ENCODE measurements at regions not wholly inside any gene's neighbourhood (a gene's known extent, or its start where the extent isn't known, plus 50 kb on each side); places are given as distances from the start of the nearest gene placed in this dataset.
A peak's percentile ranks its signal among the peaks of the same experiment; 100 is the strongest.

GRCh38 chr4:36006226-36006625, 238.1 kb downstream of the ARAP2 start:
- Histone ChIP-seq H3K9me3 (ENCODE audit: control insufficient read depth in 2 of 2, insufficient read depth in 1 of 2, low read depth in 1 of 2, low read length in 1 of 2) (no peaks in the 10 kb centered on the region), H3K27ac (ENCODE audit: low read depth in 1 of 3, low read length in 2 of 3) (no peak overlapping the region), H3K4me3 (ENCODE audit: low read depth in 1 of 3, low read length in 3 of 3) (no peak overlapping the region), H3K36me3 (ENCODE audit: control insufficient read depth in 3 of 3, insufficient read depth in 2 of 3, low read depth in 1 of 3, low read length in 3 of 3) (no peaks in the 10 kb centered on the region), H3K4me1 (ENCODE audit: control insufficient read depth in 3 of 3, insufficient read depth in 2 of 3, low read depth in 1 of 3, low read length in 2 of 3) (peaks cover 0 to 2% (median 0%) of the 10 kb centered on the region in 3 donors), H3K27me3 (ENCODE audit: control insufficient read depth in 3 of 3, insufficient read depth in 3 of 3, low read length in 3 of 3) (no peaks in the 10 kb centered on the region)
- DNase-seq (peak; percentile 19 to 87), FAIRE-seq (peak; percentile 93)
- WGBS, 3 donors, result 26 to 67% (median 43%) methylated on average over 5 of the region's 5 CpGs

- DNase-seq, result no peak
- Histone ChIP-seq H3K36me3 (ENCODE audit: control insufficient read depth in 3 of 3, insufficient read depth in 2 of 3, low read depth in 1 of 3, low read length in 3 of 3) (no peaks in the 10 kb centered on the region), H3K4me1 (ENCODE audit: control insufficient read depth in 3 of 3, insufficient read depth in 2 of 3, low read depth in 1 of 3, low read length in 2 of 3) (peaks cover 0 to 2% (median 0%) of the 10 kb centered on the region in 3 donors), H3K27me3 (ENCODE audit: control insufficient read depth in 3 of 3, insufficient read depth in 3 of 3, low read length in 3 of 3) (no peaks in the 10 kb centered on the region), H3K9me3 (ENCODE audit: control insufficient read depth in 2 of 2, insufficient read depth in 1 of 2, low read depth in 1 of 2, low read length in 1 of 2) (no peaks in the 10 kb centered on the region), H3K4me3 (ENCODE audit: low read depth in 1 of 3, low read length in 3 of 3) (no peak overlapping the region), H3K27ac (ENCODE audit: low read depth in 1 of 3, low read length in 2 of 3) (no peak overlapping the region)
- no peak for FAIRE-seq
- 70 to 85% (median 77%) methylated on average over 4 of the region's 4 CpGs for WGBS, 3 donors
Observed at GRCh38 chr4:36010397-36010929, 233.9 kb downstream of the ARAP2 start.

- no peaks in the 10 kb centered on the region for H3K4me1 ChIP-seq (ENCODE audit: control insufficient read depth in 3 of 3, insufficient read depth in 2 of 3, low read depth in 1 of 3, low read length in 2 of 3)
- DNase-seq (no peak), FAIRE-seq (no peak)
- H3K9me3 ChIP-seq (ENCODE audit: control insufficient read depth in 2 of 2, insufficient read depth in 1 of 2, low read depth in 1 of 2, low read length in 1 of 2), result no peaks in the 10 kb centered on the region
- H3K4me3 ChIP-seq (ENCODE audit: low read depth in 1 of 3, low read length in 3 of 3), result no peak overlapping the region
- no peak overlapping the region for H3K27ac ChIP-seq (ENCODE audit: low read depth in 1 of 3, low read length in 2 of 3)
- no peaks in the 10 kb centered on the region for H3K27me3 ChIP-seq (ENCODE audit: control insufficient read depth in 3 of 3, insufficient read depth in 3 of 3, low read length in 3 of 3)
- H3K36me3 ChIP-seq (ENCODE audit: control insufficient read depth in 3 of 3, insufficient read depth in 2 of 3, low read depth in 1 of 3, low read length in 3 of 3), result no peaks in the 10 kb centered on the region
Observed at GRCh38 chr4:36011381-36011780, 232.9 kb downstream of the ARAP2 start.

- H3K4me1 ChIP-seq (ENCODE audit: control insufficient read depth in 3 of 3, insufficient read depth in 2 of 3, low read depth in 1 of 3, low read length in 2 of 3), result no peaks in the 10 kb centered on the region
- DNase-seq (no peak), FAIRE-seq (no peak)
- no peaks in the 10 kb centered on the region for H3K9me3 ChIP-seq (ENCODE audit: control insufficient read depth in 2 of 2, insufficient read depth in 1 of 2, low read depth in 1 of 2, low read length in 1 of 2)
- 70 to 87% (median 77%) methylated on average over 3 of the region's 3 CpGs for WGBS, 3 donors
- H3K4me3 ChIP-seq (ENCODE audit: low read depth in 1 of 3, low read length in 3 of 3), result no peak overlapping the region
- no peaks in the 10 kb centered on the region for H3K36me3 ChIP-seq (ENCODE audit: control insufficient read depth in 3 of 3, insufficient read depth in 2 of 3, low read depth in 1 of 3, low read length in 3 of 3)
- H3K27ac ChIP-seq (ENCODE audit: low read depth in 1 of 3, low read length in 2 of 3), result no peak overlapping the region
- no peaks in the 10 kb centered on the region for H3K27me3 ChIP-seq (ENCODE audit: control insufficient read depth in 3 of 3, insufficient read depth in 3 of 3, low read length in 3 of 3)
Observed at GRCh38 chr4:36012503-36012902, 231.8 kb downstream of the ARAP2 start.

GRCh38 chr4:36013206-36013605, 231.1 kb downstream of the ARAP2 start:
- Histone ChIP-seq H3K9me3 (ENCODE audit: control insufficient read depth in 2 of 2, insufficient read depth in 1 of 2, low read depth in 1 of 2, low read length in 1 of 2) (no peaks in the 10 kb centered on the region), H3K4me1 (ENCODE audit: control insufficient read depth in 3 of 3, insufficient read depth in 2 of 3, low read depth in 1 of 3, low read length in 2 of 3) (no peaks in the 10 kb centered on the region), H3K36me3 (ENCODE audit: control insufficient read depth in 3 of 3, insufficient read depth in 2 of 3, low read depth in 1 of 3, low read length in 3 of 3) (no peaks in the 10 kb centered on the region), H3K27ac (ENCODE audit: low read depth in 1 of 3, low read length in 2 of 3) (no peak overlapping the region), H3K4me3 (ENCODE audit: low read depth in 1 of 3, low read length in 3 of 3) (no peak overlapping the region), H3K27me3 (ENCODE audit: control insufficient read depth in 3 of 3, insufficient read depth in 3 of 3, low read length in 3 of 3) (no peaks in the 10 kb centered on the region)
- FAIRE-seq, result no peak
- 80 to 92% (median 86%) methylated on average over 5 of the region's 5 CpGs for WGBS, 3 donors
- DNase-seq, result no peak

Measured in small intestine (tissue), 7 donors.